ENCODE measurements at regions not wholly inside any gene's neighbourhood (a gene's known extent, or its start where the extent isn't known, plus 50 kb on each side); places are given as distances from the start of the nearest gene placed in this dataset.
A peak's percentile ranks its signal among the peaks of the same experiment; 100 is the strongest.

GRCh38 chr2:207417301-207417718 lies 112.5 kb upstream of the CREB1 start:
- Histone ChIP-seq H3K36me3 (ENCODE audit: control insufficient read depth in 1 of 2, insufficient read depth in 2 of 2, low read length in 2 of 2) (no peaks in the 10 kb centered on the region), H3K4ac (ENCODE audit: low read depth, low read length) (no peak overlapping the region), H3K14ac (ENCODE audit: low read length) (no peak overlapping the region), H2BK120ac (ENCODE audit: insufficient read depth, low read length, poor library complexity) (no peak overlapping the region), H2BK5ac (ENCODE audit: low read depth, low read length, poor library complexity) (no peak overlapping the region), H4K8ac (ENCODE audit: low read depth, low read length) (no peak overlapping the region), H3K23ac (ENCODE audit: low read length) (no peak overlapping the region), H3K9ac (ENCODE audit: low read length) (no peak overlapping the region), H3K9me3 (ENCODE audit: insufficient read depth, low read depth, low read length) (no peaks in the 10 kb centered on the region), H4K12ac (ENCODE audit: low read depth, low read length) (no peak overlapping the region), H4K91ac (ENCODE audit: low read depth, low read length) (no peak overlapping the region), H3K4me3 (ENCODE audit: low read depth, low read length) (no peak overlapping the region), H3K18ac (ENCODE audit: low read length) (no peak overlapping the region), H3K27me3 (ENCODE audit: insufficient read depth, low read length) (no peaks in the 10 kb centered on the region), H3K4me1 (ENCODE audit: control insufficient read depth in 1 of 2, insufficient read depth in 2 of 2, low read length in 2 of 2) (no peaks in the 10 kb centered on the region), H2AK5ac (ENCODE audit: low read length) (no peak overlapping the region), H3K79me2 (ENCODE audit: control insufficient read depth, insufficient read depth, low read length, poor library complexity) (no peaks in the 10 kb centered on the region), H2BK12ac (ENCODE audit: low read length) (no peak overlapping the region), H3K4me2 (ENCODE audit: low read length) (no peak overlapping the region), H3K79me1 (ENCODE audit: low read length) (no peaks in the 10 kb centered on the region), H3K27ac (ENCODE audit: low read depth, low read length) (no peak overlapping the region), H2AFZ (ENCODE audit: insufficient read depth, low read length, poor library complexity) (no peak overlapping the region)
- no peak for DNase-seq
- no CpG with 5 or more reads among the region's 3 CpGs for WGBS (ENCODE audit: extremely low coverage, insufficient coverage, insufficient read length)

- H2AFZ ChIP-seq (ENCODE audit: insufficient read depth, low read length, poor library complexity): no peak overlapping the region
- no peak overlapping the region for H2BK12ac ChIP-seq (ENCODE audit: low read length)
- no peak overlapping the region for H3K9ac ChIP-seq (ENCODE audit: low read length)
- no peak overlapping the region for H3K4me2 ChIP-seq (ENCODE audit: low read length)
- no peak overlapping the region for H3K4ac ChIP-seq (ENCODE audit: low read depth, low read length)
- H4K8ac ChIP-seq (ENCODE audit: low read depth, low read length): no peak overlapping the region
- no peak overlapping the region for H3K14ac ChIP-seq (ENCODE audit: low read length)
- H3K23ac ChIP-seq (ENCODE audit: low read length): no peak overlapping the region
- no peak for DNase-seq
- no peak overlapping the region for H2AK5ac ChIP-seq (ENCODE audit: low read length)
- no peak overlapping the region for H4K12ac ChIP-seq (ENCODE audit: low read depth, low read length)
- H3K27me3 ChIP-seq (ENCODE audit: insufficient read depth, low read length): no peaks in the 10 kb centered on the region
- H2BK5ac ChIP-seq (ENCODE audit: low read depth, low read length, poor library complexity): no peak overlapping the region
- no CpG with 5 or more reads among the region's 4 CpGs for WGBS (ENCODE audit: extremely low coverage, insufficient coverage, insufficient read length)
- no peak overlapping the region for H3K27ac ChIP-seq (ENCODE audit: low read depth, low read length)
- H3K36me3 ChIP-seq (ENCODE audit: control insufficient read depth in 1 of 2, insufficient read depth in 2 of 2, low read length in 2 of 2): no peaks in the 10 kb centered on the region
- H3K4me3 ChIP-seq (ENCODE audit: low read depth, low read length): no peak overlapping the region
- no peak overlapping the region for H2BK120ac ChIP-seq (ENCODE audit: insufficient read depth, low read length, poor library complexity)
- H3K4me1 ChIP-seq (ENCODE audit: control insufficient read depth in 1 of 2, insufficient read depth in 2 of 2, low read length in 2 of 2): no peaks in the 10 kb centered on the region
- H3K79me1 ChIP-seq (ENCODE audit: low read length): no peaks in the 10 kb centered on the region
- no peak overlapping the region for H3K18ac ChIP-seq (ENCODE audit: low read length)
- no peaks in the 10 kb centered on the region for H3K9me3 ChIP-seq (ENCODE audit: insufficient read depth, low read depth, low read length)
- no peak overlapping the region for H4K91ac ChIP-seq (ENCODE audit: low read depth, low read length)
- H3K79me2 ChIP-seq (ENCODE audit: control insufficient read depth, insufficient read depth, low read length, poor library complexity): no peaks in the 10 kb centered on the region
Measured at GRCh38 chr2:207418419-207418818, 111.3 kb upstream of the CREB1 start.

- Histone ChIP-seq H3K27me3 (ENCODE audit: insufficient read depth, low read length) (no peaks in the 10 kb centered on the region), H3K36me3 (ENCODE audit: control insufficient read depth in 1 of 2, insufficient read depth in 2 of 2, low read length in 2 of 2) (no peaks in the 10 kb centered on the region), H3K9ac (ENCODE audit: low read length) (no peak overlapping the region), H3K23ac (ENCODE audit: low read length) (no peak overlapping the region), H3K9me3 (ENCODE audit: insufficient read depth, low read depth, low read length) (no peaks in the 10 kb centered on the region), H4K91ac (ENCODE audit: low read depth, low read length) (no peak overlapping the region), H3K4ac (ENCODE audit: low read depth, low read length) (no peak overlapping the region), H4K8ac (ENCODE audit: low read depth, low read length) (no peak overlapping the region), H2BK120ac (ENCODE audit: insufficient read depth, low read length, poor library complexity) (no peak overlapping the region), H3K4me1 (ENCODE audit: control insufficient read depth in 1 of 2, insufficient read depth in 2 of 2, low read length in 2 of 2) (no peaks in the 10 kb centered on the region), H3K4me2 (ENCODE audit: low read length) (no peak overlapping the region), H3K18ac (ENCODE audit: low read length) (no peak overlapping the region), H3K27ac (ENCODE audit: low read depth, low read length) (no peak overlapping the region), H3K4me3 (ENCODE audit: low read depth, low read length) (no peak overlapping the region), H3K79me1 (ENCODE audit: low read length) (no peaks in the 10 kb centered on the region), H2BK5ac (ENCODE audit: low read depth, low read length, poor library complexity) (no peak overlapping the region), H3K79me2 (ENCODE audit: control insufficient read depth, insufficient read depth, low read length, poor library complexity) (no peaks in the 10 kb centered on the region), H4K12ac (ENCODE audit: low read depth, low read length) (no peak overlapping the region), H3K14ac (ENCODE audit: low read length) (no peak overlapping the region), H2AFZ (ENCODE audit: insufficient read depth, low read length, poor library complexity) (no peak overlapping the region), H2BK12ac (ENCODE audit: low read length) (no peak overlapping the region), H2AK5ac (ENCODE audit: low read length) (no peak overlapping the region)
- WGBS (ENCODE audit: extremely low coverage, insufficient coverage, insufficient read length): no CpG with 5 or more reads among the region's 4 CpGs
- DNase-seq: no peak
Measured at GRCh38 chr2:207419331-207419730, 110.4 kb upstream of the CREB1 start.

GRCh38 chr2:207421671-207422070 lies 108.1 kb upstream of the CREB1 start:
- Histone ChIP-seq H3K18ac (ENCODE audit: low read length) (no peak overlapping the region), H3K4ac (ENCODE audit: low read depth, low read length) (no peak overlapping the region), H3K23ac (ENCODE audit: low read length) (no peak overlapping the region), H3K9ac (ENCODE audit: low read length) (no peak overlapping the region), H2BK12ac (ENCODE audit: low read length) (no peak overlapping the region), H3K4me3 (ENCODE audit: low read depth, low read length) (no peak overlapping the region), H2BK120ac (ENCODE audit: insufficient read depth, low read length, poor library complexity) (no peak overlapping the region), H3K9me3 (ENCODE audit: insufficient read depth, low read depth, low read length) (no peaks in the 10 kb centered on the region), H3K79me2 (ENCODE audit: control insufficient read depth, insufficient read depth, low read length, poor library complexity) (no peaks in the 10 kb centered on the region), H3K79me1 (ENCODE audit: low read length) (no peaks in the 10 kb centered on the region), H3K4me1 (ENCODE audit: control insufficient read depth in 1 of 2, insufficient read depth in 2 of 2, low read length in 2 of 2) (no peaks in the 10 kb centered on the region), H2AK5ac (ENCODE audit: low read length) (no peak overlapping the region), H4K12ac (ENCODE audit: low read depth, low read length) (peak overlapping the region; percentile 47), H3K4me2 (ENCODE audit: low read length) (no peak overlapping the region), H4K91ac (ENCODE audit: low read depth, low read length) (no peak overlapping the region), H4K8ac (ENCODE audit: low read depth, low read length) (no peak overlapping the region), H2BK5ac (ENCODE audit: low read depth, low read length, poor library complexity) (no peak overlapping the region), H3K36me3 (ENCODE audit: control insufficient read depth in 1 of 2, insufficient read depth in 2 of 2, low read length in 2 of 2) (no peaks in the 10 kb centered on the region), H3K14ac (ENCODE audit: low read length) (no peak overlapping the region), H2AFZ (ENCODE audit: insufficient read depth, low read length, poor library complexity) (no peak overlapping the region), H3K27me3 (ENCODE audit: insufficient read depth, low read length) (no peaks in the 10 kb centered on the region), H3K27ac (ENCODE audit: low read depth, low read length) (no peak overlapping the region)
- DNase-seq: no peak
- WGBS (ENCODE audit: extremely low coverage, insufficient coverage, insufficient read length): 100% methylated on average over 1 of the region's 12 CpGs

All from trophoblast cell (in vitro differentiated cells and primary cell).